Neutrophil (primary cell): ENCODE measurements at regions not wholly inside any gene's neighbourhood (a gene's known extent, or its start where the extent isn't known, plus 50 kb on each side); places are given as distances from the start of the nearest gene placed in this dataset.

ENCODE experiments used
- H3K27ac ChIP-seq: fragments of 200-600 bp; sonication (generic); 2 replicates; pipeline ENCODE4 v1.5.1; 2016; ENCODE audit warnings: mild to moderate bottlenecking, moderate library complexity
- H3K27me3 ChIP-seq: fragments of 200-600 bp; sonication (generic); 2 replicates; pipeline ENCODE4 v1.6.0; 2016; ENCODE audit warnings: mild to moderate bottlenecking
- H3K36me3 ChIP-seq: fragments of 200-600 bp; sonication (generic); 2 replicates; pipeline ENCODE4 v1.5.1; 2017
- H3K4me1 ChIP-seq, 2 experiments: fragments of 200-600 bp in 1 of 2; sonication (generic) in 1 of 2; 1 replicate in 1 of 2; 2 replicates in 1 of 2; pipeline versions ENCODE4 v1.5.1 to v1.6.1; 2013 to 2016; ENCODE audit warnings: low read depth in 1 of 2, low read length in 1 of 2, mild to moderate bottlenecking in 1 of 2, moderate library complexity in 1 of 2; ENCODE audit not compliant: control insufficient read depth in 1 of 2, insufficient read depth in 1 of 2
- H3K4me3 ChIP-seq, 2 experiments: fragments of 200-600 bp in 1 of 2; sonication (generic) in 1 of 2; 1 replicate in 1 of 2; 2 replicates in 1 of 2; pipeline ENCODE4 v1.5.1; 2013 to 2016; ENCODE audit warnings: low read depth in 1 of 2, low read length in 1 of 2, mild to moderate bottlenecking in 1 of 2, moderate library complexity in 1 of 2
- H3K9me3 ChIP-seq: fragments of 200-600 bp; sonication (generic); 2 replicates; pipeline ENCODE4 v1.5.1; 2016
- CTCF ChIP-seq: fragments of 200-600 bp; sonication (generic); IDR thresholded peaks from 2 replicates; pipeline ENCODE4 v1.5.1; 2016; ENCODE audit warnings: antibody characterized with exemption

GRCh38 chr13:73433458-73433857, 374.7 kb downstream of the KLF5 start:
- Histone ChIP-seq H3K27ac (no peak overlapping the region), H3K36me3 (no peaks in the 10 kb centered on the region), H3K27me3 (no peaks in the 10 kb centered on the region), H3K9me3 (no peaks in the 10 kb centered on the region), H3K4me3 (no peak overlapping the region), H3K4me1 (no peaks in the 10 kb centered on the region)
- TF ChIP-seq CTCF, result no peak

- Histone ChIP-seq H3K9me3 (no peaks in the 10 kb centered on the region), H3K4me3 (no peak overlapping the region), H3K27ac (no peak overlapping the region), H3K36me3 (no peaks in the 10 kb centered on the region), H3K27me3 (no peaks in the 10 kb centered on the region), H3K4me1 (no peaks in the 10 kb centered on the region)
- no peak for TF ChIP-seq CTCF
Measured at GRCh38 chr13:73429701-73430100, 370.9 kb downstream of the KLF5 start.

GRCh38 chr13:73428706-73429105, 369.9 kb downstream of the KLF5 start:
- no peak overlapping the region for H3K27ac ChIP-seq
- H3K4me1 ChIP-seq, result no peaks in the 10 kb centered on the region
- no peak overlapping the region for H3K4me3 ChIP-seq
- H3K9me3 ChIP-seq, result no peaks in the 10 kb centered on the region
- H3K36me3 ChIP-seq, result no peaks in the 10 kb centered on the region
- TF ChIP-seq CTCF, result no peak
- no peaks in the 10 kb centered on the region for H3K27me3 ChIP-seq

- Histone ChIP-seq H3K27me3 (no peaks in the 10 kb centered on the region), H3K9me3 (no peaks in the 10 kb centered on the region), H3K4me3 (no peak overlapping the region), H3K4me1 (no peaks in the 10 kb centered on the region), H3K36me3 (no peaks in the 10 kb centered on the region), H3K27ac (no peak overlapping the region)
- no peak for TF ChIP-seq CTCF
Measured at GRCh38 chr13:73428137-73428536, 369.3 kb downstream of the KLF5 start.

- Histone ChIP-seq H3K4me3 (no peak overlapping the region), H3K9me3 (no peaks in the 10 kb centered on the region), H3K27ac (no peak overlapping the region), H3K27me3 (no peaks in the 10 kb centered on the region), H3K36me3 (no peaks in the 10 kb centered on the region), H3K4me1 (no peaks in the 10 kb centered on the region)
- TF ChIP-seq CTCF, result no peak
Measured at GRCh38 chr13:73422973-73423372, 364.2 kb downstream of the KLF5 start.

GRCh38 chr13:73421310-73421912, 362.6 kb downstream of the KLF5 start:
- Histone ChIP-seq H3K36me3 (no peaks in the 10 kb centered on the region), H3K9me3 (no peaks in the 10 kb centered on the region), H3K4me1 (no peaks in the 10 kb centered on the region), H3K4me3 (no peak overlapping the region), H3K27me3 (no peaks in the 10 kb centered on the region), H3K27ac (no peak overlapping the region)
- TF ChIP-seq CTCF, result no peak
